ENCODE measurements at regions not wholly inside any gene's neighbourhood (a gene's known extent, or its start where the extent isn't known, plus 50 kb on each side); places are given as distances from the start of the nearest gene placed in this dataset.

DNA sequence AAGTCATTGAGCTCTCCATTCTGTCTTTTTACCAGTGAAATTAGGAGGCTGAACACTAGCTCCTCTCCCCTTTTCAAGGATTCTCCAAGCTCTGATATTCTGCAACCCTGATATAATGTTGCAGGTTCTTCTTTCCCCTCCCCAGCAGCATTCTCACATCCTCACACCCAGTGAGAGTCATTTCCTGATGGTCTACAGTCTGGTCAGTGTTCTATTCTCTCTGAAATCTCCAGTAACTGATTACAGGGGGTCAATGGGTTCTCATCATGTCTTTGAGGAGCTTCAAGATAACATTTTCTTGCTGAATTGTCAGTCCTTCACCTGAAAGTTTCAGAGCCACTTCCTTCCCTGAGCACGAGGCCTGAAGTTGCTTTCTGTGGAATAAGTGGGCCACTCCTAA is 299.4 kb downstream of the PTEN start:
- ChIA-PET CTCF (interaction anchor here (1.2 to 2.0 kb wide), 2 partner anchors 226 to 227 kb away, joined by 5 read pairs; no protein-coding TSS in a partner anchor), POLR2A (no interaction called here)
- TF ChIP-seq, protein P1, sequence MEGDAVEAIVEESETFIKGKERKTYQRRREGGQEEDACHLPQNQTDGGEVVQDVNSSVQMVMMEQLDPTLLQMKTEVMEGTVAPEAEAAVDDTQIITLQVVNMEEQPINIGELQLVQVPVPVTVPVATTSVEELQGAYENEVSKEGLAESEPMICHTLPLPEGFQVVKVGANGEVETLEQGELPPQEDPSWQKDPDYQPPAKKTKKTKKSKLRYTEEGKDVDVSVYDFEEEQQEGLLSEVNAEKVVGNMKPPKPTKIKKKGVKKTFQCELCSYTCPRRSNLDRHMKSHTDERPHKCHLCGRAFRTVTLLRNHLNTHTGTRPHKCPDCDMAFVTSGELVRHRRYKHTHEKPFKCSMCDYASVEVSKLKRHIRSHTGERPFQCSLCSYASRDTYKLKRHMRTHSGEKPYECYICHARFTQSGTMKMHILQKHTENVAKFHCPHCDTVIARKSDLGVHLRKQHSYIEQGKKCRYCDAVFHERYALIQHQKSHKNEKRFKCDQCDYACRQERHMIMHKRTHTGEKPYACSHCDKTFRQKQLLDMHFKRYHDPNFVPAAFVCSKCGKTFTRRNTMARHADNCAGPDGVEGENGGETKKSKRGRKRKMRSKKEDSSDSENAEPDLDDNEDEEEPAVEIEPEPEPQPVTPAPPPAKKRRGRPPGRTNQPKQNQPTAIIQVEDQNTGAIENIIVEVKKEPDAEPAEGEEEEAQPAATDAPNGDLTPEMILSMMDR (IDR thresholded peaks at IDR 0.05; ENCODE audit: insufficient read depth, low read length, missing control alignments): no peak
- no peak for DNase-seq (ENCODE audit: low read depth, low spot score)
- H3K4me3 ChIP-seq (ENCODE audit: low read depth, low read length): no peak overlapping the region

DNA sequence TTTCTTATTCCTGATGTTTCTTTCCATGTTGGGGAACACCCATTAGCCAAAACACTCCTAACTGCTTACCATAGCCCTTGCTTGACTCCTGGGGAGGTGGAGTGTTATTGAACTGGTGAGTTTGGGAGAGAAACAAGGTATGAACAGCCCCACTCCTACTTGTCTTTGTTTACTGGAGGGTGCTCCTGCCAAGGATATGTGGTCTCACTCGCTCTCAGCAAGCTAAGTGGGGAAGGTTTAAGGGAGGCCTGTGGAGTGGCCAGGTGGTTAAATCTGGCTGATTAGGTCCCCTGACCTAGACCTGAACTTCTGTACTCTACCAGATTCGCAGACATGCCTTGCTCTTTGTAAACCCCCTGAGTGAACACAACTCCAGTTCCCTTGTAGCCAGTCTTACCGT is 300.1 kb downstream of the PTEN start:
- POLR2A ChIA-PET: no interaction called here
- CTCF ChIA-PET: interaction anchor here (1.3 kb wide), 1 partner anchor 11 kb away, joined by 4 read pairs; no protein-coding TSS in a partner anchor
- H3K4me3 ChIP-seq (ENCODE audit: low read depth, low read length): no peak overlapping the region
- DNase-seq (ENCODE audit: low read depth, low spot score): no peak
- TF ChIP-seq, protein P1 (IDR thresholded peaks at IDR 0.05; ENCODE audit: insufficient read depth, low read length, missing control alignments): no peak

DNA sequence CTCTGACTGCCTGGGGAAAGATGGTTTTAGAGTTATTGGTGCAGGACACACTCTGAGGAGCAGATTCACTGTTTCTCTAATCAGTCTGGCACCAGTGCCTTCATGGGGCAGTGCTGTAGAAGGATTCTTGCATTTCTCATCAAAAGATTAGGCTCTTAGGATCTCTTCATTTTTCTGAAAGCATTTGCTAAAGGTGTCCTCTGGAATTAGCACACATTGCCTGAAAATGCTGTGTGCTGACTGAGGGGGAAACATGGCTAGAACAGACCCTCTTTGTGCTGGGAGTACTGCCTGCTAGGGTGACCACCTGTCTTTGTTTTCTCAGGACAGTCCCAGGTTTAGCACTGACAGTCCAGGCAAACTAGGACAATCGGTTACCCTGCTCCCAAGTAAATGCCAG is 301.0 kb downstream of the PTEN start:
- CTCF ChIA-PET: interaction anchor here (1.3 to 1.7 kb wide), 3 partner anchors 10 to 224 kb away, joined by 3 to 4 read pairs (median 4); no protein-coding TSS in a partner anchor

DNA sequence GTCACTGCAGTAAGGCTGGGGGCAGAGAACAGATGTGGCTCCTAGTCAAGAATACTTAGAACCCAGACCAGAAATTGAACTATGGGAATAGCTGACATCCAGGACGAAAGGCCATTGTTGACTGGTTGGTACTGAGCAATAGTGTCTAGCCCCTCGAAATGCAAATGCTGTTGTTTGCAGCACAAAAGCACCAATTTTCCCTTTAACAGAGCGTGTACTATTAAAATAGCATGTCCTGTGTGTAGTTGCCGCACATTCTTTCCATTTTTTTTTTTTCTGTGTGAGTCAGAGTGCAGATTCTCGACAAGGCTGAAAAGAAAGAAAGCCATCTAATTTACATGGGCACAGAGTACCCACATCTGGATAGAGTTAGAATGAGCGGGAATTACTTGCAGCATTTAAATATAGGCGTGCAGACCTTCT is 302.4 kb downstream of the PTEN start:
- ChIA-PET CTCF (interaction anchor here (1.2 to 1.7 kb wide), 3 partner anchors 16 to 223 kb away, joined by 3 to 5 read pairs (median 4); no protein-coding TSS in a partner anchor), POLR2A (no interaction called here)
- TF ChIP-seq, protein P1 (IDR thresholded peaks at IDR 0.05; ENCODE audit: insufficient read depth, low read length, missing control alignments): no peak
- no peak overlapping the region for H3K4me3 ChIP-seq (ENCODE audit: low read depth, low read length)
- peak; percentile 36 for DNase-seq (ENCODE audit: low read depth, low spot score)

More for the DNA sequence above, 301.0 kb downstream of the PTEN start:
- H3K4me3 ChIP-seq (ENCODE audit: low read depth, low read length): no peak overlapping the region
- POLR2A ChIA-PET: no interaction called here
- TF ChIP-seq, protein P1 (IDR thresholded peaks at IDR 0.05; ENCODE audit: insufficient read depth, low read length, missing control alignments): no peak
- no peak for DNase-seq (ENCODE audit: low read depth, low spot score)

DNA sequence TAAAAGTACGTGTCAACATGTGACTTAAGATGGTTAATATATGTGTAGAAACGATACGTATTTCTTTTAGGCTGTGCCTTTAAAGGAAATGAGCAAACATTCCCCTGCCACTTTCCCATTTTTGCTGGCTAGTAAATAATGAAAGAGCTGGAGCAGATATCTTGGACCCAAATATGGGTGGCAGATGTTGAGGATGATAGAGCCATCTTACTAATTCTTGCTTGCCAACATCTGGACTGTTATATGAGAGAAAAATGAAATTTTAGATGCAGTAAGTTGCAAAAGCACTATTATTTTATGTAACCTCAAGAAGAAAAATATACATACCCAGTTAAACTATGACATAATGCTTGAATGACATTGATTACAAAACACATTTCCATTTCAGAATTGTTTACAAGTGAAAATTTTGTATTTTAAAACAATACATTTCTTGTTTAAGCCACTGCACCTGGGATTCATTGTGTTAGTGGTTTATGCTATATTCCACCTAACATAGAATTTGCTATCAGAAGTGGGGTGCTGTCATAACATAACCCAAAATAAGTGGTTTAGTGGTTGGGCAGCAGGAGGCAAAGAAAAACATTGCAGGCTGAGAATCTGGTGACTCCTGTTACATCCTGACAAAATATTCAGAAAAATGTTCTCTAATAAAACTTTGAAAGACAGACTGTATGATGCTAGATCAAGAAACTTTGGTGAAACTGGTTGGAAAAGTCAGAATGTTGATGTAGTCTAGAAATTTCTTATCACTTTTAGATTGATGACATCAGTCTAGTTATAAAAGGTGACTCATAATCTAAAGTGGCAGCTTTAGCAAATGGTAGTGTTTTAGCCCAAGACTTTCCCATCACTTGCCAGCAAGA is 305.0 kb downstream of the PTEN start:
- DNase-seq (ENCODE audit: low read depth, low spot score): no peak
- ChIA-PET CTCF (interaction anchor here (1.5 to 1.6 kb wide), 2 partner anchors 12 to 223 kb away, joined by 3 to 5 read pairs; no protein-coding TSS in a partner anchor), POLR2A (no interaction called here)
- no peak overlapping the region for H3K4me3 ChIP-seq (ENCODE audit: low read depth, low read length)
- TF ChIP-seq, protein P1 (IDR thresholded peaks at IDR 0.05; ENCODE audit: insufficient read depth, low read length, missing control alignments): no peak

DNA sequence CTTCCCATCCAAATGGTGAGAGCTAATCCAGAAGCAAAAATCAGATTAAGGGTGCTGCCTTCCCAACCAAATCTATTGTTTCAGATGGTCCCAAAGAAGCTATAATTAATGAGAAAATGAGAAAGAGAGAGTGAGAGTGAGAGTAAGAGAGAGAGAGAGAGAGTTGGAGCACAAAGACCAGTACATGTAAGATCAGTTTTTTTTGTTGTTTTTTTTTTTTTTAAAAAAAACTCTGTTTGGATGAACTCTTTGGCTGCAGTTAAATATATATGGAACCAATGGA is 305.6 kb downstream of the PTEN start:
- TF ChIP-seq, protein P1 (IDR thresholded peaks at IDR 0.05; ENCODE audit: insufficient read depth, low read length, missing control alignments): no peak
- no peak for DNase-seq (ENCODE audit: low read depth, low spot score)
- CTCF ChIA-PET: no interaction called here
- H3K4me3 ChIP-seq (ENCODE audit: low read depth, low read length): no peak overlapping the region
- POLR2A ChIA-PET: no interaction called here
